ENCODE measurements at regions not wholly inside any gene's neighbourhood (a gene's known extent, or its start where the extent isn't known, plus 50 kb on each side); places are given as distances from the start of the nearest gene placed in this dataset.

- no peak for DNase-seq
Measured at GRCh38 chr2:185152186-185152585, 553.9 kb downstream of the ZNF804A start.

GRCh38 chr2:185161701-185162100, 563.4 kb downstream of the ZNF804A start:
- DNase-seq, result no peak

- DNase-seq, result no peak
Measured at GRCh38 chr2:185174353-185174752, 564.3 kb upstream of the FSIP2 start.

- DNase-seq, result no peak
Measured at GRCh38 chr2:185179743-185180142, 558.9 kb upstream of the FSIP2 start.

GRCh38 chr2:185181901-185182300, 556.7 kb upstream of the FSIP2 start:
- no peak for DNase-seq

- DNase-seq, result no peak
Measured at GRCh38 chr2:185185044-185185443, 553.6 kb upstream of the FSIP2 start.

GRCh38 chr2:185187421-185187820, 551.2 kb upstream of the FSIP2 start:
- no peak for DNase-seq

GRCh38 chr2:185188656-185189055, 549.9 kb upstream of the FSIP2 start:
- DNase-seq, result no peak

GRCh38 chr2:185201063-185201462, 537.5 kb upstream of the FSIP2 start:
- DNase-seq, result no peak

GRCh38 chr2:185202381-185202780, 536.2 kb upstream of the FSIP2 start:
- DNase-seq, result no peak

GRCh38 chr2:185202945-185203528, 535.6 kb upstream of the FSIP2 start:
- no peak for DNase-seq

GRCh38 chr2:185208261-185208660, 530.3 kb upstream of the FSIP2 start:
- no peak for DNase-seq

GRCh38 chr2:185215497-185215896, 523.1 kb upstream of the FSIP2 start:
- no peak for DNase-seq

GRCh38 chr2:185219981-185220380, 518.6 kb upstream of the FSIP2 start:
- DNase-seq, result no peak

- DNase-seq, result no peak
Measured at GRCh38 chr2:185222311-185222710, 516.3 kb upstream of the FSIP2 start.

- no peak for DNase-seq
Measured at GRCh38 chr2:185227391-185227790, 511.2 kb upstream of the FSIP2 start.

GRCh38 chr2:185239491-185239890, 499.1 kb upstream of the FSIP2 start:
- DNase-seq, result no peak

- DNase-seq, result no peak
Measured at GRCh38 chr2:185240796-185241195, 497.8 kb upstream of the FSIP2 start.

GRCh38 chr2:185241556-185241955, 497.0 kb upstream of the FSIP2 start:
- DNase-seq, result no peak

- DNase-seq, result no peak
Measured at GRCh38 chr2:185242462-185242861, 496.1 kb upstream of the FSIP2 start.

- no peak for DNase-seq
Measured at GRCh38 chr2:185245216-185245615, 493.4 kb upstream of the FSIP2 start.

GRCh38 chr2:185245806-185246205, 492.8 kb upstream of the FSIP2 start:
- no peak for DNase-seq

GRCh38 chr2:185246717-185247116, 491.9 kb upstream of the FSIP2 start:
- DNase-seq, result no peak

GRCh38 chr2:185255566-185255965, 483.0 kb upstream of the FSIP2 start:
- DNase-seq, result no peak

- no peak for DNase-seq
Measured at GRCh38 chr2:185265747-185266146, 472.9 kb upstream of the FSIP2 start.

GRCh38 chr2:185268651-185269050, 470.0 kb upstream of the FSIP2 start:
- DNase-seq, result no peak
